ENCODE measurements at regions not wholly inside any gene's neighbourhood (a gene's known extent, or its start where the extent isn't known, plus 50 kb on each side); places are given as distances from the start of the nearest gene placed in this dataset.

GRCh38 chr2:41079011-41079410 is 627.1 kb upstream of the SLC8A1 start:
- Histone ChIP-seq H3K36me3 (no peaks in the 10 kb centered on the region), H3K4me3 (ENCODE audit: low read depth in 1 of 2, low read length in 1 of 2) (no peak overlapping the region), H3K9me3 (peaks cover 3% of the 10 kb centered on the region), H3K27me3 (no peaks in the 10 kb centered on the region), H3K27ac (no peak overlapping the region), H3K4me1 (ENCODE audit: control insufficient read depth in 1 of 2, insufficient read depth in 1 of 2, low read depth in 1 of 2, low read length in 1 of 2) (no peaks in the 10 kb centered on the region)
- no peak for TF ChIP-seq CTCF (IDR thresholded peaks at IDR 0.05)

GRCh38 chr2:41084321-41084720 is 632.4 kb upstream of the SLC8A1 start:
- Histone ChIP-seq H3K27me3 (no peaks in the 10 kb centered on the region), H3K36me3 (no peaks in the 10 kb centered on the region), H3K27ac (no peak overlapping the region), H3K9me3 (peaks cover 2% of the 10 kb centered on the region), H3K4me3 (ENCODE audit: low read depth in 1 of 2, low read length in 1 of 2) (no peak overlapping the region), H3K4me1 (ENCODE audit: control insufficient read depth in 1 of 2, insufficient read depth in 1 of 2, low read depth in 1 of 2, low read length in 1 of 2) (no peaks in the 10 kb centered on the region)
- no peak for TF ChIP-seq CTCF (IDR thresholded peaks at IDR 0.05)

GRCh38 chr2:41087946-41088345 is 636.1 kb upstream of the SLC8A1 start:
- H3K27me3 ChIP-seq = no peaks in the 10 kb centered on the region
- H3K27ac ChIP-seq = no peak overlapping the region
- no peaks in the 10 kb centered on the region for H3K4me1 ChIP-seq (ENCODE audit: control insufficient read depth in 1 of 2, insufficient read depth in 1 of 2, low read depth in 1 of 2, low read length in 1 of 2)
- H3K9me3 ChIP-seq = peaks cover 2% of the 10 kb centered on the region
- no peaks in the 10 kb centered on the region for H3K36me3 ChIP-seq
- no peak for TF ChIP-seq CTCF (IDR thresholded peaks at IDR 0.05)
- H3K4me3 ChIP-seq (ENCODE audit: low read depth in 1 of 2, low read length in 1 of 2) = no peak overlapping the region

- TF ChIP-seq CTCF (IDR thresholded peaks at IDR 0.05) = no peak
- no peaks in the 10 kb centered on the region for H3K4me1 ChIP-seq (ENCODE audit: control insufficient read depth in 1 of 2, insufficient read depth in 1 of 2, low read depth in 1 of 2, low read length in 1 of 2)
- H3K27me3 ChIP-seq = no peaks in the 10 kb centered on the region
- H3K4me3 ChIP-seq (ENCODE audit: low read depth in 1 of 2, low read length in 1 of 2) = no peak overlapping the region
- no peaks in the 10 kb centered on the region for H3K36me3 ChIP-seq
- H3K27ac ChIP-seq = no peak overlapping the region
- no peaks in the 10 kb centered on the region for H3K9me3 ChIP-seq
Observed at GRCh38 chr2:41101281-41101680, 649.4 kb upstream of the SLC8A1 start.

- TF ChIP-seq CTCF (IDR thresholded peaks at IDR 0.05) = no peak
- Histone ChIP-seq H3K36me3 (no peaks in the 10 kb centered on the region), H3K27ac (no peak overlapping the region), H3K4me1 (ENCODE audit: control insufficient read depth in 1 of 2, insufficient read depth in 1 of 2, low read depth in 1 of 2, low read length in 1 of 2) (no peaks in the 10 kb centered on the region), H3K27me3 (no peaks in the 10 kb centered on the region), H3K9me3 (no peaks in the 10 kb centered on the region), H3K4me3 (ENCODE audit: low read depth in 1 of 2, low read length in 1 of 2) (no peak overlapping the region)
Observed at GRCh38 chr2:41109744-41110143, 657.9 kb upstream of the SLC8A1 start.
